HepG2 (cell line): ENCODE measurements at regions not wholly inside any gene's neighbourhood (a gene's known extent, or its start where the extent isn't known, plus 50 kb on each side); places are given as distances from the start of the nearest gene placed in this dataset.

Source experiments
- ATAC-seq: fragments of 200-7000 bp; cut with Tn5 transposase; 3 replicates; pipeline ENCODE4 v1.9.1; 2020; ENCODE audit warnings: mild to moderate bottlenecking, moderate library complexity
- BruUV-seq: library from RNA; stranded (reverse); fragments of 400-500 nt; replicated peaks from 2 replicates; lab custom pipeline; 2021; lab: Mats Ljungman, UMichigan
- CTCF ChIA-PET: fragments of 300-600 bp; formaldehyde crosslinking; extraction: SDS; loops from one replicate; lab custom pipeline; 2021; ENCODE audit warnings: low total read pairs, inconsistent platforms, low intra/inter-chr PET ratio; lab: Yijun Ruan, JAX
- POLR2A ChIA-PET: fragments of 350-600 bp; sonication (Branson Sonifier 250); formaldehyde crosslinking; loops from one replicate; lab custom pipeline; 2020; ENCODE audit warnings: antibody characterized with exemption, inconsistent platforms; lab: Yijun Ruan, JAX
- DNase-seq: peaks from one replicate; pipeline ENCODE4 v3.0.0-alpha.2; 2015; ENCODE audit warnings: low spot score
- FAIRE-seq: peaks from 3 replicates; lab custom pipeline; 2011; peaks lifted over from hg19 to GRCh38; lab: Jason Lieb, UNC
- H2AFZ ChIP-seq: one replicate; pipeline ENCODE4 v1.6.1; 2011; ENCODE audit warnings: low read length, inconsistent platforms
- H3K27ac ChIP-seq: fragments of 300-600 bp; 3 replicates; pipeline ENCODE4 v1.8.0; 2011; ENCODE audit warnings: mixed run types, mild to moderate bottlenecking, mixed read lengths, low read length, inconsistent platforms; ENCODE audit not compliant: insufficient read depth; ENCODE audit errors: extremely low read length
- H3K27me3 ChIP-seq, 2 experiments: fragments of 200-600 bp in 1 of 2; 2 replicates in 1 of 2; 3 replicates in 1 of 2; pipeline versions ENCODE4 v1.6.0 to v1.8.0; 2011; ENCODE audit warnings: low read length in 2 of 2, mild to moderate bottlenecking in 2 of 2, moderate library complexity in 2 of 2, inconsistent platforms in 1 of 2; ENCODE audit not compliant: insufficient read depth in 2 of 2, control insufficient read depth in 1 of 2
- H3K36me3 ChIP-seq, 2 experiments: fragments of 200-600 bp in 1 of 2; replicated peaks in 1 of 2; 2 replicates in 1 of 2; 3 replicates in 1 of 2; pipeline versions ENCODE4 v1.5.1 to v1.8.0; 2011; ENCODE audit warnings: low read length in 2 of 2, inconsistent platforms in 1 of 2; ENCODE audit not compliant: insufficient read depth in 2 of 2, control insufficient read depth in 1 of 2
- H3K4me1 ChIP-seq: 2 replicates; pipeline ENCODE4 v1.5.1; 2012; ENCODE audit warnings: low read length, inconsistent platforms; ENCODE audit not compliant: insufficient read depth
- H3K4me2 ChIP-seq: 2 replicates; pipeline ENCODE4 v1.6.0; 2011; ENCODE audit warnings: low read depth, low read length, inconsistent platforms
- H3K4me3 ChIP-seq, 3 experiments: fragments of 200-600 bp in 1 of 3; sonication (generic), shearing (Covaris generic) in 1 of 3; replicated peaks in 1 of 3; 2 replicates each; pipeline ENCODE4 v1.5.1; 2011 to 2016; ENCODE audit warnings: low read length in 3 of 3, inconsistent platforms in 2 of 3, low read depth in 2 of 3, mild to moderate bottlenecking in 2 of 3, control low read depth in 1 of 3, mixed read lengths in 1 of 3; ENCODE audit not compliant: insufficient read depth in 1 of 3
- H3K79me2 ChIP-seq: one replicate; pipeline ENCODE4 v1.6.1; 2011; ENCODE audit warnings: low read length, inconsistent platforms; ENCODE audit not compliant: insufficient read depth
- H3K9ac ChIP-seq: 2 replicates; pipeline ENCODE4 v1.6.0; 2011; ENCODE audit warnings: mild to moderate bottlenecking, low read depth, low read length, inconsistent platforms; ENCODE audit not compliant: insufficient read depth
- H3K9me3 ChIP-seq: 2 replicates; pipeline ENCODE4 v1.5.1; 2012; ENCODE audit warnings: mild to moderate bottlenecking, low read length
- H4K20me1 ChIP-seq: 2 replicates; pipeline ENCODE4 v1.6.0; 2011; ENCODE audit warnings: inconsistent platforms, mild to moderate bottlenecking, low read length, moderate library complexity; ENCODE audit not compliant: insufficient read depth
- DMAP1 ChIP-seq: IDR thresholded peaks from 2 replicates; pipeline ENCODE4 v1.6.1; 2016
- EP300 ChIP-seq, 3 experiments: sonication (generic) in 1 of 3; formaldehyde crosslinking in 1 of 3; IDR thresholded peaks; 2 replicates each; pipeline versions ENCODE4 v1.5.1 to v1.6.1; 2011 to 2020; ENCODE audit warnings: low read depth in 2 of 3, low read length in 2 of 3, borderline replicate concordance in 1 of 3, improper control_type of control experiment in 1 of 3, mild to moderate bottlenecking in 1 of 3, missing genetic modification reagents in 1 of 3, moderate library complexity in 1 of 3
- ERF ChIP-seq: IDR thresholded peaks from 2 replicates; pipeline ENCODE4 v1.6.1; 2018; ENCODE audit warnings: missing biosample characterization, missing genetic modification reagents
- HNF4A ChIP-seq: sonication (generic); formaldehyde crosslinking; IDR thresholded peaks from 2 replicates; pipeline ENCODE4 v1.4.0; 2020; ENCODE audit warnings: missing genetic modification reagents
- MAX ChIP-seq: IDR thresholded peaks from 2 replicates; pipeline ENCODE4 v1.6.1; 2012; ENCODE audit warnings: inconsistent platforms
- NFAT5 ChIP-seq: sonication (generic); formaldehyde crosslinking; IDR thresholded peaks from 2 replicates; pipeline ENCODE4 v1.4.0; 2020; ENCODE audit warnings: missing genetic modification reagents
- TFDP1 ChIP-seq: IDR thresholded peaks from 2 replicates; pipeline ENCODE4 v1.6.1; 2016; ENCODE audit warnings: missing compliant biosample characterization, missing genetic modification reagents, borderline replicate concordance
- TOE1 ChIP-seq: sonication (generic); formaldehyde crosslinking; IDR thresholded peaks from 2 replicates; pipeline ENCODE4 v1.4.0; 2020; ENCODE audit warnings: mild to moderate bottlenecking, missing genetic modification reagents
- TP53 ChIP-seq: sonication (generic); formaldehyde crosslinking; conservative IDR thresholded peaks from 2 replicates; pipeline ENCODE4 v1.4.0; 2020; ENCODE audit warnings: missing genetic modification reagents
- ZBTB7A ChIP-seq: sonication (generic); formaldehyde crosslinking; IDR thresholded peaks from 2 replicates; pipeline ENCODE4 v1.8.0; 2022; ENCODE audit warnings: mild to moderate bottlenecking, missing genetic modification reagents
- ZMYM4 ChIP-seq: sonication (generic); formaldehyde crosslinking; IDR thresholded peaks from 2 replicates; pipeline ENCODE4 v1.8.1; 2023; ENCODE audit warnings: mild to moderate bottlenecking, missing genetic modification reagents
- ZNF12 ChIP-seq: sonication (generic); formaldehyde crosslinking; IDR thresholded peaks from 2 replicates; pipeline ENCODE4 v1.5.0; 2020; ENCODE audit warnings: missing genetic modification reagents
- ZNF232 ChIP-seq: sonication (generic); formaldehyde crosslinking; IDR thresholded peaks from 2 replicates; pipeline ENCODE4 v1.4.0; 2020; ENCODE audit warnings: missing genetic modification reagents, borderline replicate concordance
- WGBS: methylation state at CpG from one replicate; pipeline ENCODE4 v1.1.6; 2017; ENCODE audit warnings: low lambda C conversion rate; 5-methylcytosine and 5-hydroxymethylcytosine counted together
- in situ Hi-C: cut with HindIII; loops from 2 replicates; pipeline ENCODE4 v1.10.0; 2017; ENCODE audit warnings: low pct_unique_long_range_greater_than_20kb; ENCODE audit not compliant: extremely low pct_ligation_motif_present
- intact Hi-C: fragments of 100-400 bp; cut with micrococcal nuclease; formaldehyde crosslinking; loops from one replicate; pipeline ENCODE4 v1.10.0; 2022; ENCODE audit not compliant: unreplicated experiment

GRCh38 chr14:45793081-45793480, 540.1 kb upstream of the MIS18BP1 start:
- peak; percentile 56; the same call in 1 of the 3 replicates for ATAC-seq

More at GRCh38 chr14:45793081-45793480, 540.1 kb upstream of the MIS18BP1 start:
- H3K9ac ChIP-seq, result no peak overlapping the region
- H3K79me2 ChIP-seq, result no peaks in the 10 kb centered on the region
- H3K36me3 ChIP-seq, result no peaks in the 10 kb centered on the region
- 0 out of 2 replicates have a peak, but pooled peaks cover 5% of the 10 kb centered on the region for H3K4me1 ChIP-seq
- in situ Hi-C loops (no loop called here), intact Hi-C loops (no loop called here)
- DNase-seq (peak; percentile 55), FAIRE-seq (no peak)
- H3K4me3 ChIP-seq, result no peak overlapping the region
- WGBS, result 0% methylated on average over 4 of the region's 4 CpGs
- H2AFZ ChIP-seq, result no peak overlapping the region
- no peaks in the 10 kb centered on the region for H4K20me1 ChIP-seq
- TF ChIP-seq ZNF12 (CRISPR knock-in tag), result peak; percentile 43; the same call in 1 of the 2 replicates
- peak; percentile 96 for TF ChIP-seq TP53 (CRISPR knock-in tag)
- no peak for TF ChIP-seq ERF (CRISPR knock-in tag)
- 0 out of 2 replicates have a peak, but pooled peaks have one; percentile 22 for TF ChIP-seq DMAP1 (CRISPR knock-in tag)
- TF ChIP-seq NFAT5 (CRISPR knock-in tag), result 0 out of 2 replicates have a peak, but pooled peaks have one; percentile 25
- 0 out of 4 replicates have a peak, but pooled peaks of 1 of the 2 experiments have one; percentile 20 for TF ChIP-seq EP300 (IDR thresholded peaks at IDR 0.05; ENCODE audit: low read depth in 2 of 2, low read length in 2 of 2)
- TF ChIP-seq EP300 (CRISPR knock-in tag; IDR thresholded peaks at IDR 0.05; ENCODE audit: borderline replicate concordance), result no peak
- TF ChIP-seq ZMYM4 (CRISPR knock-in tag), result peak; percentile 62
- TF ChIP-seq TFDP1, result peak; percentile 26; the same call in 1 of the 2 replicates
- no peak for TF ChIP-seq ZBTB7A (CRISPR knock-in tag)
- no peak for TF ChIP-seq ZNF232 (CRISPR knock-in tag)
- TF ChIP-seq HNF4A (CRISPR knock-in tag), result peak; percentile 39; the same call in 1 of the 2 replicates
- no peak for TF ChIP-seq TOE1 (CRISPR knock-in tag)
- peak; percentile 54 for TF ChIP-seq MAX
- POLR2A ChIA-PET, result no interaction called here
- no TSS peak for BruUV-seq
- CTCF ChIA-PET, result no interaction called here
- H3K4me2 ChIP-seq, result no peak overlapping the region
- H3K27ac ChIP-seq, result no peak overlapping the region
- H3K9me3 ChIP-seq, result peaks cover 57% of the 10 kb centered on the region
- no peaks in the 10 kb centered on the region; a peak in 1 of 5 replicates for H3K27me3 ChIP-seq
